Skin of body (tissue), 1 donor: ENCODE measurements at regions not wholly inside any gene's neighbourhood (a gene's known extent, or its start where the extent isn't known, plus 50 kb on each side); places are given as distances from the start of the nearest gene placed in this dataset.

Experiments used
- DNase-seq: peaks from one replicate; lab custom pipeline; 2025; lab: John Stamatoyannopoulos, UW

DNA sequence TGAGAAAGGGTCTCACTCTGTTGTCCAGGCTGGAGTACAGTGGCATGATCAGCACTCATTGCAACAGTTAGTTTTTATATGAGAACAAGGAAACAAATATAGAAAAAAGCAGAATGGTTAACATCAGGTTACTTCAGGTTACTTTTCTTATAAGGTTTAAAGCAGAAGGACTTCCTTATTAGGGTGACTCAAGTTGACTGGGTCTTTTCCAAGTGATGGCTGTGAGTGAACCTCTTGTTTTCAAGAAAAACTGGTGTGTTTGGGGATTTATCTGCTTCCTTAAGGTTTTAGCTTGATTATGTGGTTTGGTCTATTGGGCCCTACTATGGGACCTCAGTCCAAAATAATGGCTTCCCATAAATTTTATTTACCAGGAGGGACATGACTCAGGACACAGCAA, 99.2 kb downstream of the ARRDC3 start:
- no peak for DNase-seq

DNA sequence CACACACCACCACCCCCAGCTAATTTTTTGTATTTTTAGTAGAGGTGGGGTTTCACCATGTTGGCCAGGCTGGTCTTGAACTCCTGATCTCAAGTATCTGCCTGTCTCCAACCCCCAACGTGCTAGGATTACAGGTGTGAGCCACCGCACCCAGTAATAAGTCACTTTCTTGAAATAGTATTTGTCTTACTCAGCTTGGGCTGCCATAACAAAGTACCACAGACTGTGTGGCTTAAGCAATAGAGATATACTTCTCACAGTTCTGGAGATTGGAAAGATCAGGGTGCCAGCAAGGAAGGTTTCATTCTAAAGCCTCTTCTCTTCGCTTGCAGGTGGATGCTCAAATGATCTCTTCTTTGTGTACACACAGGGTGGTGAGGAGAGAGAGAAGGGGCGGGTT, 99.8 kb downstream of the ARRDC3 start:
- DNase-seq = no peak

- DNase-seq = no peak
These were observed 100.9 kb downstream of the ARRDC3 start for GRCh38 chr5:91282210-91282609.

GRCh38 chr5:91281401-91281800, 101.7 kb downstream of the ARRDC3 start:
- peak; percentile 34 for DNase-seq

DNA sequence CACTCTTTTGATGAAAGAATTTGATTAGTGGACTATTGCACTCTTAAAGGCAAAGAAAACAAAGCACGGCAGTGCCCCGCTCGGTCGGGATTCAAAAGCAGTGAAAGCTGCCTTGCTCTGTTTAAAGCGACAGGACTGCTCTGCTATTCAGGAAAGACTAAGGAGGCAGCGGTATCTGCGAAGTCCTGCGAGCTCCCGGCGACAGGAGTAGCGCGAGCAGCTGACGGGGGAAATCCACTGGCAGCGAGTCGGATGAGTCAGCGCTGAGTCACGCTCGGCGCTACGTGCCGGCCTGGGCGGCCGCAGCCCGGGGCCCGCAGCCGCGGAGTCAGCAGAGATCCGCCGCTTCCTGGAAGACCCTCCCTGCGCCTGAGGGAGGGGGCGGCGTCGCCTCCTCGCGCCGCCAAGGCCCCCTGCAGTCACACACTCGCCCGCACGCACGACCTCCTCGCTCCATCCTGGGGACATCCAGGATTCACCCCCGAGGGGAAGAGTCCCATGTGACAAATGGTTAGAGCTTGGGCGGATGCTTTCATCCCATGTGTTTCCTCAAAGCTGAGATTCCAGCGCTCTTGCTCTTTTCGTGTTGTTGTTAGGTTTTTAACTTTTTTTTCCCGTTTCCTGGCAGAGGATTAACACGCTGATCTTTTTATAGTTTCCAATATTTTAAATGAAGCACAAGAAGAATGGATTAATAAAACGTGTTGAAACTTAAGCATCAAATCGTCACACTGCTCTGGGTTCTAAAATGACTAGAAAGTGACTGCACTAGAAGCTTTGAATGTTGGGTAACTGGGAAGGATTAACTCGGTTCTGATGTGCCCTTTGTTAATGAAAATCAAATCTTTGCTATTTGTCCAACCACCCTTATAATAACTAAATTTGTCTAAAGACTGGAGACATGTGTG, 102.5 kb downstream of the ARRDC3 start:
- peak; percentile 99 for DNase-seq

- no peak for DNase-seq
These were observed 105.3 kb downstream of the ARRDC3 start for GRCh38 chr5:91277840-91278239.

- DNase-seq = no peak
These were observed 106.0 kb downstream of the ARRDC3 start for GRCh38 chr5:91277093-91277626.

DNA sequence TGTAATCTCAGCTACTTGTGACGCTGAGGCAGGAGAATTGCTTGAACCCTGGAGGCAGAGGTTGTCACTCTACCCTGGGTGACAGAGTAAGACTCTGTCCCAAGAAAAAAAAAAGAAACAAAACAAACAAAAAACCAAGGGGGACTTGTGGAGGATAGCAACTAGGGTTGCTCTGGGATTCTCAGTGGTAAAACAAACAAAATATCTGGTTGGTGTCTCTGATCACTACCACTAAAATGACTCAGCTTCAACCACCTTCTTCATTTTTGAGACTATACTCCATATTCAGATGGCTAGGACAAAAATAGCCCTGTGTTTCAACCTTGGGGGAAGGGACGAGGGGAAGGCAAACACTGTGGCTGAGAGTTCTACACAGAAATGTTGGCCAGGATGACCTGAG, 110.3 kb downstream of the ARRDC3 start:
- no peak for DNase-seq

DNA sequence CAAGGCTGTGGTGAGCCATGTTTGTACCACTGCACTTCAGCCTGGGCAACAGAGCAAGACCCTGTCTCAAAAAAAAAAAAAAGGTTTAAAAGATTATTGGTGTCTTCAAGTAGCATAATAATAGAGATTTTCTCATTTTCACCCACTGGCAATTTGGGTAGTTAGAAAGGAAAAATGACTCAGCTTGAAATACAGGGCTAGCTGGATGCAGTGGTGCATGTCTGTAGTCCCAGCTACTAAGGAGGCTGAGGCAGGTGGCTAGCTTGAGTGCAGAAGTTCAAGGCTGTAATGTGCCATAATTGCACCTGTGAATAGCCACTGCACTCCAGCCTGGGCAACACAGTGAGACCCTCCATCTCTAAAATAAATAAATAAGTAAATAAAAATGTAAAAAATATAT, 111.1 kb downstream of the ARRDC3 start:
- no peak for DNase-seq

- no peak for DNase-seq
These were observed 113.9 kb downstream of the ARRDC3 start for GRCh38 chr5:91269198-91269597.

GRCh38 chr5:91266184-91266705, 116.9 kb downstream of the ARRDC3 start:
- DNase-seq = peak; percentile 8

- no peak for DNase-seq
These were observed 118.6 kb downstream of the ARRDC3 start for GRCh38 chr5:91264311-91265051.

- no peak for DNase-seq
These were observed 119.2 kb downstream of the ARRDC3 start for GRCh38 chr5:91263898-91264297.

GRCh38 chr5:91257301-91257700, 125.8 kb downstream of the ARRDC3 start:
- DNase-seq = no peak

DNA sequence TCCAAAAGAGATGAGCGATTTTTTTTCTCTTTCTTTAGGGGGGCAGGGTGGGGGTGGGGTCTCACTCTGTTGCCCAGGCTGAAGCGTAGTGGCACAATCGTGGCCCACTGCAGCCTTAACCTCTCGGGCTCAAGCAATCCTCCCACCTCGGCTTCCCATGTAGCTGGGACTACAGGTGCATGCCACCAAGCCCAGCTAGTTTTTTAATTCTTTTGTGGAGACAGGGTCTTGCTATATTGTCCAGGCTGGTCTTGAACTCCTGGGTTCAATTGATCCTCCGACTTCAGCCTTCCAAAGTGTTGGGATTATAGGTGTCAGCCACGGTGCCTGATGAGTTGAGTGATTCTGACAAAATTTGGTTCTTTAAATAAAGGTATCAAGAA, 127.0 kb downstream of the ARRDC3 start:
- DNase-seq = no peak

- no peak for DNase-seq
These were observed 127.5 kb downstream of the ARRDC3 start for GRCh38 chr5:91255396-91256141.

- DNase-seq = no peak
These were observed 130.2 kb downstream of the ARRDC3 start for GRCh38 chr5:91252916-91253315.

DNA sequence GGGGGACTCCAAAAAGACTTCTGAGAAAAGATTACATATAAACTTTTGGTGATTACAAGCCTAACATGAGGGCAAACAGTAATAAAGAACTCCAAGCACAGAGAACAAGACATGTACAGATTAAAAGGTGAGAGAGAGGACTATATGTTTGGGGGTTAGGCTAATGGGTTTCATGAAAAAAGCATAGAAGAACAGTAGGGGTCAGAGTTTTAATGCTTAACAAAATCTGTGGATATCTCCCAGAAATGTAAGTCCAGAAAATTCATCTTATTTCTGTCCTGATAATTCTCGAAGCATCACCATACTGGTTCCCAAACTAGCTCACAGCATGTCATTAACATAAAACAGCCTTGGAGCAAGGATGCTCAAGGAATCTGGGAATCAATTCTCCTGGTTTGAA, 137.2 kb downstream of the ARRDC3 start:
- DNase-seq = no peak

DNA sequence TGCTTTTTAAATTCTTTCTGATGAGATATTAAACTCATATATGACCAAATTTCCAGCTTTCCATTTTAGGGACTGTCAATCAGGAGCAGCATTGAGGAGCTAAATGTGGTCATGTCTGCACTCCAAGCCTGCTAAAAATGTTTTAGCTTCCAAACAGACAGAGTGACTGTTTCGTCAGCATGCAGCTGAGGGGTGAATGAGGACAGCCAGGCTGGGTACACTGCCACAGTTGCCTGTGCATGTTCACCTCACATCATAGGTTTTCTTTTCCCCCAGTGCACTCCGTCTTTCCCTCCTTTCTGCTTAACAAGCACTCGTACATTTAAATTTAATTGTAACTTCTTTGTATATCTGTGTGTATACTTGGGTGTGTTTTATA, 138.1 kb downstream of the ARRDC3 start:
- DNase-seq = no peak

DNA sequence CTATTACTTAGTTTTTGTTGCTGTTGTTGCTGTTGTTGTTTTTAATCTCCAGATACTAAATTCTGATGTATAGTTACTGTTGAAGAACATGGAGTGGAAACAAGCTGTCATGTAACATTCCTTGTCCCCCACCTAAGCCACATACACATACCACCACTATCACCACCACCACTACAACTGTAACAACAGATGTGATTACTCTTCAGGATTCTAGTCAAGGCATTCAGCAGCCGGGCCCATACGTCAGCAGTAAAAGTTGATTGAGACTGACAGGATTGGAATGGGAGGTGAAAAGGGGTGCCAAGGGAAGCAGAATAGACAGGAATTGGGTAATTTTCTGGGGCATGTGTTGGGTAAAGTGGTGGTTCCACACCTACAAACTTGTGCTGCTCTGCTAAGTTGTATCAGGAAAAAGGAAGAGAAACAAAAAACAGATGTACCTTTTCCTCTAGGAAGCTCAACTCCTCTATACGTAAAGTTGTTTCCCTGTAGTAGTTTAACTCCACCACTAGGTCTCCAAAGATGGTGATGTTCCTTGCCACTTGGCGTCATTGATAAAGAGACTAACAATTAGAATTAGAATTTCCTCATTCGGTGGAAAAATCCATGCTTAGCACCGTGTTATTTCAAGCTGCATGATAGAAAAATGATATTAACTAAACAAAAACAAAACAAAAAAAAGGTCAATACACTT, 138.6 kb downstream of the ARRDC3 start:
- no peak for DNase-seq

GRCh38 chr5:91243852-91244251, 139.3 kb downstream of the ARRDC3 start:
- peak; percentile 32 for DNase-seq
